SHP77 treated with DMSO at 0.1 percent for 48 hours (cell line): ENCODE measurements at regions not wholly inside any gene's neighbourhood (a gene's known extent, or its start where the extent isn't known, plus 50 kb on each side); places are given as distances from the start of the nearest gene placed in this dataset.

ENCODE experiments used
- DNase-seq: peaks from one replicate; lab custom pipeline; 2025; lab: John Stamatoyannopoulos, UW

- DNase-seq: no peak
Measured at GRCh38 chr4:95987851-95988250, 148.0 kb downstream of the PDHA2 start.

GRCh38 chr4:95998311-95998710, 158.4 kb downstream of the PDHA2 start:
- no peak for DNase-seq

- no peak for DNase-seq
Measured at GRCh38 chr4:96003951-96004740, 164.3 kb downstream of the PDHA2 start.

DNA sequence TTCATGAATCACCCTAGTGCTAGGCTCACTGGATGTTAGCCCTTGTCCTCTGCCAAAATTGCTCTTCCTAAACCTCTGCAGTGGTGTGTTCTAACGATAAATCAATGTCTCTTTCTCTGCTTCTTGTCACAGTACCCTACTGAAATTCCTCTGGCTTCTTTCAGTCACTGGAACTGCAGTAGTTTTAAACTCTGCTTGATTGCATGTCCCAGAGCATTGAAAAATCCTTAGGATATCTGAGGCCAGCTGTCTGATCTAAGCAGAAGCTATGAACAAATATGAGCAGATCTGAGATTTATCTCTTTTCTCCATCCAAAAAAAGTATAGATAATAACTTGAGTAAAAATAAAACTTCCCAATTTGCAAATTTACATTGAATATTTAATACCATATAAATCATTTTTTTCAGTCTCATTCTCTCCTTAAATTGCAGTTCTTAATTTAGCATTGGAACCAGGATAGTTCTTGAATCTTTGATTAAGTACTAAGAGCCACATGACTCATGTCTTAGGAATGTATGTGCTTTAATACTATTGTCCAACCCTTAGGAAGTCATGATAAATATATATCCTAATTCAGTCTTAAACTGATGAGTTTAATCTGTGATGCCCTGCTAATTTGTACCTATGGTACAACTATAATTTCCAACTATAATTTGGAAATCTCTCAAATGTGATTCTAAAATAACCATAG, 169.7 kb downstream of the PDHA2 start:
- no peak for DNase-seq

- no peak for DNase-seq
Measured at GRCh38 chr4:96012687-96013086, 172.8 kb downstream of the PDHA2 start.

GRCh38 chr4:96016634-96017299, 176.9 kb downstream of the PDHA2 start:
- DNase-seq: no peak

GRCh38 chr4:96025011-96025410, 185.1 kb downstream of the PDHA2 start:
- no peak for DNase-seq

DNA sequence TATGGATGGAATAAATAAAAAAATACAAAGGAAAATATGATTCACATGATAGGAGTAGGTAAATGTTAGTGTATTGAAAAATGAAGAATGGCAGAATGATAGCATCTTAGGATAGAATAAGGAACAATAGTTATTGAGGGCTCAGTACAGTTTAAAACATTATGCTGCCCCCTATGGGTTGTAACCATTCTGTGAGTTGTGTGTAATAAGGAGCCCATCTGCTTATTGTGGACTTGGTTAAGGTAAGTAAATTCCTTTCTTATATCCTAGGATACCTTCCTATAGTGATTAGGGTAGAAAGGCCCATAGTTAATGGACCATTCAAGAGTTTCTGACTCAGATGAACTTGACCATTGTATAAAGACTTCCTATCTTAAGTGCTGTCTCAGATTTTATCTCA, 195.8 kb downstream of the PDHA2 start:
- DNase-seq: no peak

DNA sequence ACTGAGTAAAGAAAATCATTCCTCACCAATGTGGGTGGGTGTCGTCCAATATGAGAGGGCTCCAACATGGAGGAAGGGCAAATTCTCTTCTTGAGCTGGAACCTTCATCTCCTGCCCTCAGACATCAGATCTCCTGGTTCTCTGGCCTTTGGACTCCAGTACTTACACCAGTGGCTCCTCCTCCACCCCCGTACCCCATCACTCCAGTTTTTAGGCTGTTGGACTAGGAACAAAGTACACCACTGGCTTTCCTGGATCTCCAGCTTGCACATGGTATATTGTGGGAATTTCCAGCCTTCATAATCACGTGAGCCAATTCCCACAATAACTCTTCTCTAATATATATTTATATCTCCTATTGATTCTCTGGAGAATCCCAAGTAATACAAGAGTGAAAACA, 196.9 kb downstream of the PDHA2 start:
- no peak for DNase-seq

GRCh38 chr4:96037705-96038104, 197.8 kb downstream of the PDHA2 start:
- no peak for DNase-seq

- no peak for DNase-seq
Measured at GRCh38 chr4:96039217-96039616, 199.3 kb downstream of the PDHA2 start.

DNA sequence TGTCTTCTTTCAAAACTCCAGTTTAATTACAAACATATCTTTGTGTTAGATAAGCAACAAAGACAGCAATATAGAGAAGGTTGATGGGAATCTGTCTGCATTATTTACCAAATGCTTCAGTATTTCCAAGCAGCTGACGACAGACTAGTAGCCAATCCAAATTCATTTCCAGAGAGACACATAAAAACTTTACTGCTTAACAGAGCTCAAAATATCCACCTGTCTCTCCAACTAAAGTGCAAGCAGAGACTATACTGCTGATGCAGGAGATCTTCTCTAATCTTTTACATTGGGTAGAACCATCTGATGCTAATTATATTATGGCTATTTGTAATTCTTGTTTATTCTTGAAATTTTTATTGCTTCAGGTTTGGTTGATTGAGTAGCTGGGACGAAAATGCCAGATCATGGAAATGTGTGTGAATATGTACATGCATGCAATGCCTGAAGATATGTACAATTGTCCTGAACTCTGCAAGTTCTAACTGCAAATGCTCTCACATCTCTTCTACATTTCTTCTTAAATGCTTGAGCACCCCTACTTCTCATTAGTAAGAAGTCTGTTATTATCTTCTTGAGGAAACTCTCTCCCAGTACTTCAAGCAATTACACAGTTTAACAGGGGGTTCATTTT, 200.0 kb downstream of the PDHA2 start:
- DNase-seq: no peak

DNA sequence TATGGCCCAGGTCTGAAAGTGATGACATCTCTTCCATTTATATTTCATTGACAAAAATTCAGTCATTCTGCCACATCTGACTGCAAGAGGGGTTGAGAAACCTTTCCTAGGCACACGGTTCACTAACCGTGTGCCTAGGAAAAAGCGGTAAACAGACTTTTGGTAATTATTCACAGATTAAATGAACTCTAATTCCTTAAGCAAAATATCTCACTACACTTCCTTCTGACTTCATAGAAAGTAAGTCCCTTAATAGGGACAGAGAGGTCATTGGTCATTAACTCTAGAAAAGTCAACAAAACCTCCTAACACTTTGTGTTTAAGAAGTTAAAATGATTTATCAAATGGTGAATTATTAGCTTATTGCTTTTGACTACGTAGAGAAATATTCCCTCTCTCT, 205.1 kb downstream of the PDHA2 start:
- no peak for DNase-seq

- DNase-seq: no peak
Measured at GRCh38 chr4:96052827-96053226, 212.9 kb downstream of the PDHA2 start.

DNA sequence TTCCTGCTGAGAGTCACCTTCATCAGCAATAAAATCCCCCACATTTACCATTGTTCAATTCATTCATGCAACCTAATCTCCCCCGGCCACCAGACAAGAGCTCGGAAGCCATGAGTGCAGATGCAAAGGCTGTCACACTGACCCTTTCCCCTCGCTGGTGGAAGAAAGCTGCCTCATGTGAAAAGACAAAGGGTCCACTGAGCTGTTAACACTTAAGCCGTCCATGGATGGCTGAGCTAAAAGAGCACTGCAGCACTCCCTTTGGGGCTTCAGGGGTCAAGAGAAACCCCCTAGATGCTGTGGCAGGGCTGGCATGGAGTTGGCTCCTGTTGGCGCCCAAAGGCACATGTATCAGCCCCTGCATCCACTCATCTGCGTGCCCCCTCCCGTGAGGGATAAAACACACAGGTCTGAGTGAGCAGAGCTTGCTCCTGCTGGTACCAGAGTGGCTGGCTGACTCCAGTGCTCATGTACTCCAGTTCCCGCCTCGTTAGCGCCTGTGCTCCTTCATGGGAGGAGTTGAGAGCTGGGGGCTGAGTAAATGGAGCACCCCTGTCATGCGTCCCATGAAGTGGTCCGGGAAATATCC, 216.5 kb downstream of the PDHA2 start:
- DNase-seq: no peak

- no peak for DNase-seq
Measured at GRCh38 chr4:96063639-96064038, 223.7 kb downstream of the PDHA2 start.

- DNase-seq: no peak
Measured at GRCh38 chr4:96073461-96073860, 233.6 kb downstream of the PDHA2 start.

- no peak for DNase-seq
Measured at GRCh38 chr4:96092151-96092705, 252.3 kb downstream of the PDHA2 start.

- no peak for DNase-seq
Measured at GRCh38 chr4:96093057-96093456, 253.2 kb downstream of the PDHA2 start.

GRCh38 chr4:96093563-96093962, 253.7 kb downstream of the PDHA2 start:
- no peak for DNase-seq

- DNase-seq: no peak
Measured at GRCh38 chr4:96094183-96094582, 254.3 kb downstream of the PDHA2 start.

GRCh38 chr4:96097040-96097607, 257.2 kb downstream of the PDHA2 start:
- DNase-seq: no peak
